LoVo (cell line): ENCODE measurements at regions not wholly inside any gene's neighbourhood (a gene's known extent, or its start where the extent isn't known, plus 50 kb on each side); places are given as distances from the start of the nearest gene placed in this dataset.
"Not testable (repeated sequence)": the region's sequence is repeated elsewhere in the genome, so short reads cannot be mapped to it uniquely, and the experiment has no call there.

Experiments used
- DNase-seq: peaks from one replicate; pipeline ENCODE4 v3.0.0-alpha.2; 2016; ENCODE audit warnings: low spot score

- DNase-seq = no peak
Observed at GRCh38 chr6:78505178-78505577, 362.2 kb upstream of the IRAK1BP1 start.

GRCh38 chr6:78511009-78511408, 356.3 kb upstream of the IRAK1BP1 start:
- DNase-seq = no peak

- no peak for DNase-seq
Observed at GRCh38 chr6:78513856-78514255, 353.5 kb upstream of the IRAK1BP1 start.

- DNase-seq = no peak
Observed at GRCh38 chr6:78515271-78515670, 352.1 kb upstream of the IRAK1BP1 start.

- DNase-seq = no peak
Observed at GRCh38 chr6:78517399-78517798, 350.0 kb upstream of the IRAK1BP1 start.

- no peak for DNase-seq
Observed at GRCh38 chr6:78523622-78524021, 343.7 kb upstream of the IRAK1BP1 start.

- DNase-seq = no peak
Observed at GRCh38 chr6:78525976-78526375, 341.4 kb upstream of the IRAK1BP1 start.

- DNase-seq = no peak
Observed at GRCh38 chr6:78526432-78526831, 340.9 kb upstream of the IRAK1BP1 start.

- no peak for DNase-seq
Observed at GRCh38 chr6:78528926-78529325, 338.4 kb upstream of the IRAK1BP1 start.

GRCh38 chr6:78530208-78530607, 337.1 kb upstream of the IRAK1BP1 start:
- no peak for DNase-seq

- no peak for DNase-seq
Observed at GRCh38 chr6:78533426-78533825, 333.9 kb upstream of the IRAK1BP1 start.

GRCh38 chr6:78533876-78534275, 333.5 kb upstream of the IRAK1BP1 start:
- DNase-seq = no peak

- DNase-seq = no peak
Observed at GRCh38 chr6:78538002-78538401, 329.3 kb upstream of the IRAK1BP1 start.

- not testable (repeated sequence) for DNase-seq
Observed at GRCh38 chr6:78547636-78548035, 319.7 kb upstream of the IRAK1BP1 start.

- DNase-seq = no peak
Observed at GRCh38 chr6:78551361-78551760, 316.0 kb upstream of the IRAK1BP1 start.

GRCh38 chr6:78552435-78552834, 314.9 kb upstream of the IRAK1BP1 start:
- no peak for DNase-seq

GRCh38 chr6:78554341-78554740, 313.0 kb upstream of the IRAK1BP1 start:
- no peak for DNase-seq

GRCh38 chr6:78559056-78559455, 308.3 kb upstream of the IRAK1BP1 start:
- DNase-seq = no peak

GRCh38 chr6:78561015-78561414, 306.3 kb upstream of the IRAK1BP1 start:
- DNase-seq = no peak

GRCh38 chr6:78565997-78566396, 301.4 kb upstream of the IRAK1BP1 start:
- no peak for DNase-seq

GRCh38 chr6:78570044-78570443, 297.3 kb upstream of the IRAK1BP1 start:
- no peak for DNase-seq

GRCh38 chr6:78577585-78577984, 289.8 kb upstream of the IRAK1BP1 start:
- no peak for DNase-seq

- no peak for DNase-seq
Observed at GRCh38 chr6:78578430-78578829, 288.9 kb upstream of the IRAK1BP1 start.

- DNase-seq = no peak
Observed at GRCh38 chr6:78580923-78581322, 286.4 kb upstream of the IRAK1BP1 start.

- no peak for DNase-seq
Observed at GRCh38 chr6:78583079-78583478, 284.3 kb upstream of the IRAK1BP1 start.
